NCI-H2196 (cell line): ENCODE measurements at regions not wholly inside any gene's neighbourhood (a gene's known extent, or its start where the extent isn't known, plus 50 kb on each side); places are given as distances from the start of the nearest gene placed in this dataset.
"Not testable (repeated sequence)": the region's sequence is repeated elsewhere in the genome, so short reads cannot be mapped to it uniquely, and the experiment has no call there.

Source experiments
- DNase-seq: peaks from one replicate; lab custom pipeline; 2025; ENCODE audit not compliant: unreplicated experiment; lab: John Stamatoyannopoulos, UW

DNA sequence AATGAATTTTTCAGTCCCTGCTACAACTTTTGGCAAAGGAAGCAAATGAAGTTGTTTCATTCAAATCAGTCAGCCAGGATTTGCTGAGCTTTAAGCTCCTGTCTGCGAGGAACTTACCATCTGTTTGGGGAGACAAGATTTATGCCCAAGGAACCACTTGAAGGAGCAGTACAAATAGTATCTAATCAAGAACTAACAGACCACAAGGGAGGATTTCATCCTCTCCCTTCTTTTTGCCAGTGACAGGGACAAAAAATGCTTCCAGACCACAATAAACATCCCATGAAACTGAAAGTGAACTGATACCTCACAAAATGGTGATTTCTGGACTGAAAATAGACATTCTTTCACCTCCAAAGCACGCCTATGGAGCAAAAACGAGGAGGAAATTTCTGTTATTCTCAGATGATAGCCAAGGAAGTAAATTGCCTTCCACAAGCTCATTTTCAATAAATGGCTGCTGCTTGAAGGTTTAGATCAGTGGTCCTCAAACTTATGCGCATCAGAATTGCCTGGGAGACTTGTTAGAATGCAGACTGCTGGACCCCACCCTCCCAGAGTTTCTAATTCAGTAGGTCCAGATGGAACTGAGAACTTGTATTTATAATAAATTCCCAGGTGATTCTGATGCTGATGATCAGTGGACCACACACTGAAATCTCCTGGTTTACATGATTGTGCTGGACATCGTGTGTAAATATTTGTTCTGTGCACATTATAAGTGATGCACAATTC is 202.4 kb upstream of the GADL1 start:
- DNase-seq = no peak

DNA sequence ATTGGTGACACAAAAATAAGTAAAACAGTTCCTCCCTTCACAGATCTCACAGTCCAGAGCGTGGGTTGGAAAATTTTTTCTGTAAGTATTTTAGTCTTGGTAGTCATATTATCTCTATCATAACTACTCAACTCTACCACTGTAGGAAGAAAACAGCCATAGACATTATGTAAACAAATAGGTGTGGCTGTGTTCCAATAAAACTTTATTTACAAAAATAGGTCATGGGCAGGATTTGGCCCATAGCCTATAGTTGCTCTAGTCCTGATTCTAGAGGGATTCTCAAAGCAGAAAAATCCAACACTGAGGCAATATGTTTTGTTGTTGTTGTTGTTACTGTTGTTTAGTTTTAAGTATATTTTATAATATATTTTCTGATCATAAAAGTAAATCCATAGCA is 206.1 kb upstream of the GADL1 start:
- DNase-seq = no peak

DNA sequence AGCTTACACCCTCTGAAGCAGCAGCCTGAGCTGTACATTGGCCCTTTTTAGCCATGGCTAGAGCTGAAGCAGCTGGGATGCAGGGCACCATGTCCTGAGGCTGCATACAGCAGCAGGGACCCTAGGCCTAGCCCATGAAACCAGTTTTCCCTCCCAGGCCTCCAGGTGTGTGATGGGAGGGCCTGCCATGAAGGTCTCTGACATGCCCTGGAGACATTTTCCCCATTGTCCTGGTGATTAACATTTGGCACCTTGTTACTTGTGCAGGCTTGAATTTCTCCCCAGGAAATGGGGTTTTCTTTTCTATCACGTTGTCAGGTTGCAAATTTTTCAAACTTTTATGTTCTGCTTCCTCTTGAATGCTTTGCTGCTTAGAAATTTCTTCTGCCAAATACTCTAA is 206.8 kb upstream of the GADL1 start:
- DNase-seq = not testable (repeated sequence)

DNA sequence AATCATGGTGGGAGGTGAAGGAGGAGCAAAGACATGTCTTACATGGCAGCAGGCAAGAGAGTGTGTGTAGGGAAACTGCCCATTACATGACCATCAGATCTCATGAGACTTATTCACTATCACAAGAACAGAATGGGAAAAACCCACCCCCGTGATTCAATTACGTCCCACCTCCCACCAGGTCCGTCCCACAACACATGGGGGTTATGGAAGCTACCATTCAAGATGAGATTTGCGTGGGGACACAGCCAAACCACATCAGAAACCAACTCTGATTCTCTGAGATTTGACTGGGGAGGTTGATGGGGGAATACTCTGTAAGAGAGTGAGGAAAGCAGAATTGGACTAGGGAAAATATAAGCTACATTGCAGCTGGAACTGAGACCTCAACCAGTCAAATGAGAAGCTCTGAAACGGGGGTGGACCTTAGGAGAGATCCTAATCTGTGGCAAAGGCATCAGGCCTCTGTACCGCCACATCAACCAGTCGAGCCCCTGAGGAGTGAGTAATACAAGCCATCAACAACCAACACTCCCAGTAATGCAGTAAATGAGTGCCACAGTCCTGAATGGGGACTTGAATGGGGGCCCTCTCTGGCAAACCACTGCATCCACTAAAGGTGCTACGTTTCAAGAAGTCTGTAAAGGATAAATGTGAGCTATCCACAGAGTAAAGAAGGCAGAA is 207.9 kb upstream of the GADL1 start:
- no peak for DNase-seq

DNA sequence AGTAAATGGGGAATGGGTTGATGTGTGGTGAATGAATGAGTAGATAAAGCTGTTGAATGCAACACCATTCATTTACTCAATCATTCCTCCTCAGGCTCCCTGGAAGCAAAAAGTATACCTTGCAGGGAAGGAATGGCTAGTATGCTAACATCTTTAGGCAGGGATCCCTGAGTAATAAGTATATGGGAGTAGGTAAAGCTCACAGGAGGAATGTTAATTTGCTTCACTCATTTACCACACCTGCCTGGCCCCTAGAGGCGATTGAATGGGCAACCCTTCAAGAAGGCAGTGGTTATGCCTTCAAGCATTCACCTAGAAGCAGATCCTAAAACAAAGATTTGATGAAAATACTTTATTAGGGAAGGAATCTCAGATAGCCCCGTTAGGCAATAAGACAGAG is 208.7 kb upstream of the GADL1 start:
- DNase-seq = no peak

DNA sequence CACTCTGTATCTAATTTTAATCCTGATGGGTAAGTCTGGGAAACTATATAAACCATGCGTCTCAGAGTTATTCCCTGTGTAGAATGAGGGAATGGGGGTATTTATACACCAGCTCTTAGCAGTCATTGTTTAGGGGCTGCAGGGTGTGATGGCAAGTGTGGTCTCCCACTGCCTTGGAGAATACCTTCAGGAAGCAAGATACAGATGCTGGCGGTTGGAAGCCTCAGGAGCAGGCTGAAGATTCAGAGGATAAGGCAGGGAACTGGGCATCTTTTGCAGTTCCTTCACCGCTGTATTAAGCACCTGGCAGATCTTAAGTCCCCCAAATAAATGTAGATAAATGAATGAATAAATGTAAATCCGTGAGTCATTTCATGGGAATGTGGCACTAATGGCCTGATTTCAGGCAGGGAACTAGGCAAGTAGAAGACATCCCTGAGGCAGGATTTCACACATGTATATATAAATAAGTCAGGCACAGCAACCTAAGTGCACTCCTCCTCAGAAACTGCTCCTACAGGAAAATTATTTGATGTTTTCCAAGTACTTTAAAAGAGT is 209.2 kb upstream of the GADL1 start:
- no peak for DNase-seq

DNA sequence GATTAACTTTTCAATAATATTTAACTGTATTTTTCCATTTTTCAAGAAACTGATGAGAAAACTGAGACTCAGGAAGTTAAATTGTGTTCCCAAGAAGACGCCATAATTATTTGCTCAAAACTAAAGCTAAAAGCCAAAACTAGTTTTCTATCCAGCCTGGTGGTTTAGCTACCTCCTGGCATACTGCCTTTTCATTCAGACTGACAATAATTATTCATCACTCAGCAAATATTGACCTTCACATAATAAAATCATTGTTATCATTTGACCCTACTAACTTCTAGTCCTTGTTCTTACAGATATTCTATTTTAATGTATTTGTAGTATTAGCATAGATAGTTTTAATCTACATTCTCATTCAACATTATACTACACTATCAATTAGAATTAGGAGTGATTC is 210.6 kb upstream of the GADL1 start:
- DNase-seq = no peak

DNA sequence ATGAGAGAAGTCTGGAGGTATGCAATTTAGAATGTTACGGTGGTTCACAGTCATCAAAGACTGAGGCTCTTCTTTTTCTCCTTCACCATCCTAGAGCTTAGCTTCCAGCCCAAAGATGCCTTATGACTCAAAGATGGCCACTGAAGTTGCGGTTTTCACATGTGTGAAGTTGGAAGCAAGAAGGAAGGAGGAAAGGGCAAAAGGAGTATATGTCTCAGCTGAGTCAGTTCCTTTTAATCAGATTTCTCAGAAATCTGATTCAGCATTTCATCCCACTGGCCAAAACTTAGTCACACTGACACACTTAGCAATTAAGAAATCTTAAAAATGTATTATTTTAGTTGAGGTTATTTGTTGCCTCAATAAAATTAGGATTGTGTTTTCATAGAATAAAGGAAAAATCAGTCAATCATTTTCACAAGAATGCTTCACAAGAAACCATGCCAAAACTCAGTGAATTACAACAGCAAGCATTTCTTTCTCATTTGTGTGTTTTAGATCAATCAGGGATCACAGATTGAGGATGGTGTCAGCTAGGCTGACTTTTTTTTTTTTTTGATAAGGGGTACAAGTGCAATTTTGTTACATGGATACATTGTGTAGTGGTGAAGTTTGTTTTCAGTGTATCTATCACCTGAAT is 211.1 kb upstream of the GADL1 start:
- DNase-seq = no peak

DNA sequence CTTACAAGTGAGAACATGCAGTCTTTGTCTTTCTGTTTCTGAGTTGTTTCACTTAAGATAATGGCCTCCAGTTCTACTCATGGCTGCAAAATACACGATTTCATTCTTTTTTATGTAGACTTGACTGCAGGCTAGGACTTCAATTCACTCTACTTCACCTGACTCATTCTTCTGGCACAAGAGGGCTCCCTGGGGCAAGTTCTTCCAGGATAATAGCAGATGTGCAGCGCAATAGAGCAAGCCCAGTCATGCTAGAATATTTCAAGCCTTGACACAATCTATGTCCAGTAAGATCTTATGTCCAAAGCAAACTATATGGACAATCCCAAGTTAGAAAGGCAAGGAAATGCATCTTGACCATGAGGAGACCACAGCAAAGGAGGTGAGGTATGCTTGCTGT is 211.7 kb upstream of the GADL1 start:
- DNase-seq = no peak

DNA sequence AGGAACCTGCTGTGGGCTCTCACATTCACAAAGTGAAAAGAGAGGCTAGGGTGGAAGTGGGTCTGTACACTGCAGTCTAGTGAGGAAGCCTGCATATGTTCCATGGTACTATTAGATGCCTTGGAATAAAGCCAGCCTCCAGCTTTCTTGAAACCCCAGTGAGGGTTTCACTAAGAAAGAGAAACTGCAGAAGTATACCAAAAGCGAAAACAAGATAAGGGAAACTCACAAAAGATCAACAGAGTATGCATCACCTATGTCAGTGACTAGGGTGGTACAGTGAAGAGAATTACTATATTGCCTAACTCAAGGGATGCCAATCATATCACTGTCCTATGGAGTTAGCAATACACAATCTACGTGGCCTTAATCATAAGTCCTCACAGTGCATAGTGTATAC is 212.5 kb upstream of the GADL1 start:
- DNase-seq = no peak

DNA sequence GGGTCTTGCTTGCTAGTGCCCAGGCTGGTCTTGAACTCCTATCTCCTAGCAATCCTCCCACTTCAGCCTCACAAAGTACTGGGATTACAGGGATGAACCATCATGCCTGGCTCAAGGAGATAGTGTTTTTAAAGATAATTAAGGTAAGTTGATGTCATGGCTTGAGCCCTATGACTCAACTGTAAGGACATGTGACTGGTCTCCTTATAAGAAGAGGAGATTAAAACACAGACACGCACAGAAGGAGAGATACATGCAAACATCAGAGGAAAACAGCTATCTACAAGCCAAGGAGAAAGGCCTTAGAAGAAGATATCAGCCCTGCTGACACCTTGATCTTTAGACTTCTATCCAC is 220.4 kb upstream of the GADL1 start:
- DNase-seq = no peak

DNA sequence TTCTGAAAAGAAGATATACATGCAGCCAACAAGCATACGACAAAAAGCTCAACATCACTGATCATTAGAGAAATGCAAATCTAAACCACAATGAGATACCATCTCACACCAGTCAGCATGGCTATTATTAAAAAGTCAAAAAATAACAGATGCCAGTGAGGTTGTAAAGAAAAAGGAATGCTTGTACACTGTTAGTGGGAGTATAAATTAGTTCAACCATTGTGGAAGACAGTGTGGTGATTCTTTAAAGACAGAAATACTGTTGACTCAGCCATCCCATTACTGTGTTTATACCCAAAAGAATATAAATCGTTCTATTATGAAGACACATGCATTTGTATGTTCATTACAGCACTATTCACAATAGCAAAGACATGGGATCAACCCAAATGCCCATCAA is 221.1 kb upstream of the GADL1 start:
- not testable (repeated sequence) for DNase-seq

DNA sequence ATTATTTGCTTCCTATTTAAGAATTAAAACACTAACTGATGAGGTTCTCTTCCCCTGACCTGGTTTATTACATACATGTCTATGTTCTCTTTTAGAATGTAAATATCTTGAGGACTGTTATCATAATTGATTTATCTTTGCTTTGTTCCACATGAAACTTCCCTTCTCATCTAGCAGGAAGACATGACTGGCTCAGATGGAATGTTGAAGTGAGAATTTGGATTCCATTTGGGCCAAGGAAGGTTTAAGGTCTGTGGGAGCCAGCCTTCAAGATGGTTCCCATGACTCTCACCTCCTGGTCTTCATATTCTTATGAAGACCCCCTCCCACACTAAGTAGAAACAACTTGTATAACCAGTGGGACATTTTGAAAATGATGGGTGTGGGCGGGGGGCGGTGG is 222.2 kb upstream of the GADL1 start:
- no peak for DNase-seq

DNA sequence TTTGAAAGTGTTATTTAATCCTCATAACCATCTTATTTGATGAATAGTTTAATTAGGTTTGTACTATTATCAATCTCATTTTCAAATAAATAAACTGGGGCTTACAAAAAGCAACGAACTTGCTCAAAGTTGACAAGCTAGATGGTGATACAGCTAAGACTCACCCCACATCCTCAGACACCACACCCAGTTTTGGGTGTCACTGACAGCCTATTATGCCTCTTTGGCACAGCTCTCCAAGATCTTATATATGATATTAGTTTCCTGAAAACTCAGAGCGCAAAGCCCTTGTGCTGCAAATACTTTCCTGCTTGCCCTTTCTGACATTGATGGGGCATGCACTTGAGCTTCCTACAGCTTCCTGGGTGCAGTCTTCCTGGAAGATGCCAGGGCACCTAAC is 223.4 kb upstream of the GADL1 start:
- no peak for DNase-seq

DNA sequence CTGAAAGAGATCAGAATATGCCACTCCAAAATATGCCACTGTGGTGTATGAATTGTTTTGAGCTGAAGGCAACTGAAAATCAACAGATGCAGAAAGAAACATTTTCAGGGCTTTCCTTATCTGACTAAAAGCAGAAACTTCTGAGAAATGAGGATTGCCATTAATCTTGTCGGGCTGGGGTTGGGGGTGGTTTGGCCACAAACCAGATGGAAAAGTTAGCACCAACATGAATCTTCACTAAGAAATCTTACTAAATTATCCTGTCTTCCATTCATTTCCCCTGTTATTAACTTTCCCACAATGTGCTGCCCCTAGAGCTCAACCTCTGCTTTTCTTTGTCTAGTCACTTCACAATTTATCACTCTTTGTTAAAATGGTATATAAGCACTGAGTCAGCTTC is 229.9 kb upstream of the GADL1 start:
- no peak for DNase-seq

DNA sequence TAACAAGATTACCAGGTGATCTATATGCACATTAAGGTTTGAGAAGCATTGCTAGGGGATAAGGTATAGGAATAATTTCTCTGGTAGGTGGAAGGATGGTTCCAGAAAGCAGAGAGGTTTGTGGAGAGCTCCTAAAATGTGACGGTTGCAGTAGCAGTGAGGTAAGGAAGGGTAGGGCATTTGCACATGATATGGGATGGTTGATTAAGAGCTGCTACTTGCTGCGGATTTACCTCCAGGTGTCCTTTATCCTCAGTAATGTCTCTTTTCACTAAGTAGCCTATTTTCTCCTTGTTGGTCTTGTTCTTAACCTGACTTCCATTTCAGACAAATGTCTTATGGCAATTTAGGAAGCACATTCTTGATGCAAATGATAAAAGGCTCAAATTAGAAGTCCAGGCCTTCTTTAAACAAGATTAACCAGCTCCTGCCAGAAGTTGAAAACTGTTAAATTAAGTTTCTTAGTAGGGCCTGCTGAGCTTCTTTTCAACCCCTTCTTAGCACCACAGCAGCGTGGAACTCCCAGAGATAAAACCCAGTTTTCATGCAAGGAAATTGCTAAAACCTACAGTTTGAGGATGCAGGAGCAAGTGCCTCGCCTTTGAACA is 231.1 kb upstream of the GADL1 start:
- no peak for DNase-seq

DNA sequence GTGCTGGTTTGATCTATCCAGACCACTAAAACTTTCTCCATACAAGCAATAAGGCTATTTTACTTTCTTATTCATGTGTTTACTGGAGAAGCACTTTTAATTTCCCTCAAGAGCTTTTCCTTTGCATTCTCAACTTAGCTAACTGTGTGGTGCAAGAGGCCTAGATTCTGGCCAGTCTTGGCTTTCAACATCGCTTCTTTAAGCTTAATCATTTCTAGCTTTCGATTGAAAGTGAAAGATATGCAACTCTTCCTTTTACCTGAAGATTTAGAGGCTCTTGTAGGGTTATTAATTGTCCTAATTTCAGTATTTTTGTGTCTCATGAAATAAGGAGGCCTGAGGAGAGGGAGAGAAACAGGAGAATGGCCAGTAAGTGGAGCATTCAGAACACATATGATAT is 234.8 kb upstream of the GADL1 start:
- DNase-seq = no peak

DNA sequence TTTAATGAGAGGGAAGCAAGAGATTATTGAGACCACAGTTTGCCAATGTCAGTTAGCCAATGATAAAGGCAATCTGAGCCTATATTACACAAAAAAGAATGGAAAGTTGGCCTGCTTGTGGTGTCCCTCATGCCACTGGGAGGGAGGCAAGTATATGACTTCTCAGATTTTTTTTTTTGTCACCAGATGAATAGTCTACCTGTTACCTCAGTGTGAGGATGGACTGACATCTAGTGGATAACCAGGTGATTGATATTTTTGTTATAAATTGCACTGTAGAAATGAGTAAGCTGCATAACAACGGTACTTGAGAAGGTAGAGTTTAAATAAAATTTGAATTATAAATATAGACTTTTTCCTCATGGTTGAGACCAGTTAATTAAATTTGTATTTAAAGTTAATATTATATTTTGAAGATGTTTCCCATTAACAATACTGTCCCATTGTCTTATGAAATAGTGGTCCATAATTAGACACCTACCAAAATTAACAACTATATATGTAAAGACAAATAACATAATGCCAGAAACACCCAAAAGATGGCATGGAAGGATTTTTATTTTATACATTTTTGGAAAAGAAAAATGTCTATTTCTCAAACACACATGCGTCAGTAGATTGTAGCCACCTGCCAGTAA is 237.8 kb upstream of the GADL1 start:
- DNase-seq = no peak

DNA sequence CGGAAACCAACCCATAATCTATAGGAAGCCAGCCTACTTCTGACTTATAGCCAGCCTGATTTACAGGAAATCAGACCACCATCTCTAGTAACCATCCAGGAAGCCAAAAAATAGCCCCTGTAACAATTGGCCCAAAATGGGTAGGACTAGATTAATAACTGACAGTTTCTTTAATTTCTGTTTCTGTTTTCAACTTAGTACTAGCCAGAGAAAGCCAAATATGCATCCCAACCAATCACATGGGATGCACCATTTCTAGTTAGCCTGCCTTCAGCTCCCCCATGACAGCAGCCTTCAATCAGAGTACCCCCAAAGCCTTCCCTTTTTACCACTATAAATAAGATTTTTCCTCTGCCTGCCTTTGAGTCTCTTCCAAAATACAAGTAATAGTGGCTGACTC is 239.1 kb upstream of the GADL1 start:
- no peak for DNase-seq

DNA sequence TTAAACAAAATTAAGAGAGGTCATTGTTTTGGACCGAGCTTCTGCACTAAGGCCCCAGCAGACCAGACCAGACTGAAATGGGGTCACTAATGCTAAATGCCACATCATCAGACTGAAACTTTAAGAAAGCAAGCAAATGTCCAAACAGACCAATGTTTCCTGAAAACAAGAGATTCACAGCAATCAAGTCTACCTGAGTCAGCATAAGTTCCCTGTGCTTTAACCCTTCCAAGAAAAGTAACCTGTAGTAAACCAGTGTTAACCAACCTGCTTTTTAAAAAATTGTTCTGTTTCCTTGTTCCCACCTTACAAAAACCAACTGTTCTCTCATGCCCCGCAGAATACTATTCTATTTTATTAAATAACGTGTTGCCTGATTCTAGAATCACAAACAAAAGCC is 241.1 kb upstream of the GADL1 start:
- DNase-seq = no peak

DNA sequence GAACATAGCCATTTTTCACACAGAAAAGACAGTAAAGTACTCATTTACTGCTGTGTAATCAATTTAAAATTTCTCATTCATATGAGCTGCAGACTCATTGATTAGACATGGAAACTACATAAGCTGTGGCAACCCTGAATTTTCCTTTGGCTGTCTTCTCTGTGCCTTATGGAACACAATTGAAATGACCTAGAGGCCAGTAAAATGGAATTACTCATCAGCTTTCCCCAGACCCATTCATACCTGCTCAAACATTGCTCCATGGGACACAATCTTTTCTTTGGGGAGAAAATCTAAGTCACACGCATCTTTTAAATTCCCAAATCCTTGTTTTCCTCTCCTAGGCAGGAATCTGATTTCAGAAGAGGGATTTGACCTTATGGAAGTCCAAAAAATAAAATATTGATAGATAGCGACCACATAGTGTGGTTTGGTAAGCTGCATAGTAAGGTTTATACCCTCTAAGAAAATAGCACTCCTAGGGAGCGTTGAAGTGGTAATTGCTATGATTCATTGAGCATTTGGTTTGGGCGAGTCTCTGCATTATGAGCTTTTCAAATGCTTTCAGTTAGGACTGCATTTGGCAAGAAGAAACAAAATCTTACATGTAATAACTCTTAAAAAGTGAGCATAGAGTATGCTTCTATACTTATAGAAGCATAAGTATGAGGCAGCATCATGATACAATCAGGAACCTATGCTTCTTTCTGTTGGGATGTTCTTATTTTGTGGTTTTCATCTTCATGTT is 243.4 kb upstream of the GADL1 start:
- no peak for DNase-seq
